HG02798 (cell line): ENCODE measurements at regions not wholly inside any gene's neighbourhood (a gene's known extent, or its start where the extent isn't known, plus 50 kb on each side); places are given as distances from the start of the nearest gene placed in this dataset.

Source experiments
- ATAC-seq: cut with Tn5 transposase; IDR thresholded peaks from one replicate; pipeline ENCODE4 v1.9.1; 2021; ENCODE audit warnings: mild to moderate bottlenecking; ENCODE audit not compliant: unreplicated experiment, poor library complexity

DNA sequence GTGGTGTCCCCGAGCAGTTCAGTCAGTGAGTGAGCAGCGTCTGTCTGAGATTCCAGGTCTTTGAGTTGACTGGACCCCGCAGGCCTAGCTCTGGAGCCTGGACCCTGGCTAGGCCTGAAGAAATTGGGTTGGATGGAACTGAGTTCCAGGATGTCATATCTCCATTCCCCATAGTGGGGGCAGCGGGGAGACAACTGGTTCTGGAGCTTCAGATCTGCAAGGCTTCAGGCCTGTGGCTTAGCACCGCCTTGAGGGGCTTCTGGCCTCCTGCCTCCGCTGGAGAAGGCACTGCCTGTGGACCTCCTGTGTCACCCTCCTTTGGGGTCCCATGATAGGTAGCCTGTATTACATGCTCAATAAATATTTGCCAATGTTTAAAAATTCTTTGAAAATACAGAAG lies 288.4 kb upstream of the ID2 start:
- no peak for ATAC-seq

DNA sequence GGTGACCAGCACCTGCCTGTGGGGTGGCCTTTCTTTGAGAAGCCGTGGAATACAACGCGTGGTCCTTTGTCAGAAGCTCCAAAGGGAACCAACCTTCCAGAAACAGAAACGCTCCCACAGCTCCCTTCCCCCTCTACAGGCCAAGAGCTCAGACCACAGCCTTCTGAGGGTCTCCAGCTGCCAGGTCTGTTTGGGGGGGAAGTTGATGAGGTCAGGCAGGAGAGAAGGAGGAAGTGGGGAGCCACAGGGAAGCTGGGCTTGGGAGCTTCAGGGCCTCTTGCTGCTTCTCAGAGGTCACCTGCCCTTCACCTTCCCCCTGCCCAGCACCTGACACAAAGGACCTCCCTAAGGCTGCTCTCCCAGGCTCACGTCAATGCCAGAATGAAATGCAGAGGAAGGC lies 287.7 kb upstream of the ID2 start:
- ATAC-seq = no peak

DNA sequence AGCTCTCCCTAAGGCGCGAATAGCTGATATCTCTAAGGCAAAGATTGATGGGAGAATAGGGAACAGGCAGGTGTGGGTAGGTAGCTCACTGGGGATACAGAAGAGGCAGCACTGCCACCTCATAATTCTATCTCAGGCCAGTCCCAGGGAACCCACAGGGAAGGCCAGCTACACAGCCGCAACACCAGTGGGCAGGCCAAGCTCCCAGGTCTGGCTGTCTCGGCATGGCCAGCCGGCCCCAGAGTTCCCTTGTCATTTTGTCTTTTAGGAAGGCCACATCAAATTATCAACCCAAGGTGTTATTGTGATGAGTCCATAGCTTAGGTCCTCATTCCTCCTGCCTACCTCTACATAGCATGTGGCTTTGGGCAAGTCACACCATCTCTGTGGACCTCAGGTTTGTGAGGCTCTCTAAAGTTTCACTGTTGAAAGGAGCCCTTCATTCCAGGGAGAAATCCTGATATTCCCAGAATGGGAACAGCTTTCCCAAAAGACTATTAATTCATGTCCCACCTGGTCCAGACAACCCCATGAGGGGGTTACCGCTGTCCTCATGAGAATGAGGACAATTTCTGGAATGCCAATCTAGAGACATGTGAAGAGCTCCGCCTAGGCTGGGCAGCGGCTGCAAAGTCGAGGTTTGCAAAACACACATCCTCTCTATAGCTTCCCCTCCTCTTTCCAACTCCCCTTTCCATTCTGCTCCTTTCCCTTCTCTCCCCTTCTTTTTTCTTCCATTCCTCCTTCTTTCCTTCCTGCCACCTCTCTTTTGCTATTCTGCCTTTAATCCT lies 287.1 kb upstream of the ID2 start:
- no peak for ATAC-seq

DNA sequence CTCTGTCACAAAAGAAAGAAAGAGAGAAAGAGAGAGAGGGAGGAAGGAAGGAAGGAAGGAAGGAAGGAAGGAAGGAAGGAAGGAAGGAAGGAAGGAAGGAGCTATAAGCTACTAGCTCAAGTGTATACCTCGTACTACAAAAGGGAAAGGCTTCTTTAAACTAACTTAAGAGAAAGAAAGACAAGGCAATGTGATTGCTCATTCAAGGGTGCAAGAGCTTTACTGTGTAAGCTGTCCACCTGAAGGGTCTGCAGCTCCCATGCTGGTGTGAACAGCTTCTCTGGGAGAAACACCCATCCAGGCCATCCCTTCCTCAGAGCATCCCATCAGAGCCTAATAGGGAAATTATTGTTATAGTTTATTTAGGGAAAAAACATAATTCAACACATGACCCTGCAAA lies 286.1 kb upstream of the ID2 start:
- no peak for ATAC-seq

DNA sequence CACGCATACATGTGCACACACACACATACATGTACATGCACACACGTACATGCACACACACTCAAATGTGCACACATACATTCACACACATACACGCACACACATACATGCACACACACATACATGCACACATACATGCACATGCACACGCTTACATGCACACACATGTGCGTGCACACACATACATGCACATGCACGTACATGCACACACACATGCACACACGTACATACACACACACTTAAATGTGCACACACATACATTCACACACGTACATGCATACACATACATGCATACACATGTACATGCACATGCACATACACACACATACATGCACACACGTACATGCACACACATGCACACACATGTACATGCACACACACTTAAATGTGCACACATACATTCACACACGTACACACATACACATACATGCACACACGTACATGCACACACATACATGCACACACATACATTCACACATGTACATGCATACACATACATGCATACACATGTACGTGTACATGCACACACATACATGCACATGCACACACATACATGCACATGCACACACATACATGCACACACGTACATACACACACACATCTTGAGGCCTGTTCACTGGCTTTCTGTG lies 283.7 kb upstream of the ID2 start:
- ATAC-seq = no peak

DNA sequence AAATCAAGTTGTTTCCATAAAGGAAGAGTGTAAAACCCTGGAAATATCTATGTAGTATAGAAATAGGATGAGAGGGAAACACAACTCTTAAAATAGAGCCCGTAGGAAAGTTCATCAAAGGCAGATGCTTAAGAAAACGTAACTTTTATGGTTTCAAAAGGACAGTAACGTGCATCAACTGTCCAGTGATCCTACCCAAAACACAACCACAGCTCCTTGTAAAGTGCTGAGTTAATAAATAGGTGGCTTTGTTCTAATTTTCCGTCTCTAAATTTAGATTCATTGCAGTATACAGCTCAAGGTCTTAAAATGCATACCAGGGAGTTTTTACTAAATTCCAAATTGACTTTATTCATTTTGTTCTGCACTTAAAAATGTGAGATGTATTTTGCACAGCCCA lies 282.1 kb upstream of the ID2 start:
- no peak for ATAC-seq

DNA sequence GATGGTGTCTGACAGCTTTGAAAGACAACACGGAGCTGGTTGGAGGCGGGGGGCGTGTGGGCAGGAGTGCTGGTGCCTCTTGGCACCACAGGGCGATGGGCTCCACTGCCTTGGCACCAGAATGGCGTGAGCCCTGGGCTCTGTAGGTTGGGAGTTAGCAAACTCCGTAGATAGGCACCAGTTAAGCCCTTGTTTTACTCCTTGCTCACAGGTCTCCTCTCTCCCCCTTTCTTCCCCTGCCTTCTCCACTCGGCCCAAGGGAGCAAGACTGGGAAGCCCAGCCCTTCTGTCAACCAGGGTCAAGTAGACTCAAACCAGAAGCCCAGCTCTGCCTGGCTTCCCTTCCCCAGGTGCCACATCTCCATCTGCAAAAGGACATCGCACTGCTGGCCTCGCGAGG lies 281.7 kb upstream of the ID2 start:
- no peak for ATAC-seq

DNA sequence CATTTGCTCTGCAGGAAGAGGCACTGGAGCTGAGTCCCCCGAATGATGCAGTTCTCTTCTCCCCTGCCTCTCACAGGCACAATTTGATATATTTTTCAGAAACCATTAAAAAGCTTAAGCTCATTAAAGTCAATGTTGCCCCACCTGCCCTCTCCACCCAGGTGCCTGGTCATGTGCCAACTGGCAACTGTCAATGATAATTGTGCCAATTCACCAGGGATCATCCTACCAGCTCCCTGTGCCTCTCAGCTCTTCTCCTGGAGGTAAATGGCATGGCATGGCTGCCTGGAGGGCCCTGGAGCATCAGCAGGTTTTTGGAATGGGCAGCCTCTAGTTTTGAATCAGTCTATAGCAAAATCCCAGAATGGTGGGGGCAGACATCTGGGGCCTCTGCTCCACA lies 279.6 kb upstream of the ID2 start:
- no peak for ATAC-seq

DNA sequence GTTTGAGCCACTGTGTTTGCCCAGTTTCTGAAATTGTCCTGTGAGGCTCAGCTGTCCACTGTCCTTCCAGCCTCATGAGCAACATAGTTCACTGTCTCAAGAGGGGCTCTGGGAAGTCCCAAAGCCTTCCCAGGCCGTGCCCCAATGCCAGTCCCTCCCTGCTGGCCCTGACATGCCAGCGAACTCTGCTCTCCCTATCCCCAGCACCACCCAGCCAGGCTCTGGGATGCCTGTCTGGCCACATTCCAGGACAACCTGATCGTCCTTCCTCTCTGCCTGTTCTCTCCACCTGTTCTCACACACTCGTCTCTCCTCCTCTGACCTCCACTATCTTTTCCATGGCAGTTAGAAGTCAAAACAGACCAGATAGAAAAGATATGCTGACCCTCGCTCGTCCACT lies 278.0 kb upstream of the ID2 start:
- no peak for ATAC-seq

DNA sequence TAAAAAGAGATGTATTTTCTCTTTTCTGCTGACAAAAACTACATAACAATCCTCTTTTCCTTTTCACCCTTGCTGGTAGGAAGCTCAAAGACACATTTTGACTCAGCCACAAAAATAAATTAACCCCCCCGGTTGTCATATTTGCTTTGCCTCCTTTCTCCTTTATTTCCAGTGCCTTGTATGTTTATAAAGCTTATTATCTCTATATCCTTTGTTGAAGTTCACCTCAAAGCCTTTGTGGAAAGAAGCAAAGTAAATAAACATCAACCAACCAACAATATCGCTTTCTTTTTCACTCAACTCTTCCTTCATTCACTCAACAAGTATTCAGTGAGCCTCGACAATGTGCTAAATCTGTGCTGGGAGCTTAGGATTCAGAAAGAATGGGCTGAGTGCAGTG lies 276.5 kb upstream of the ID2 start:
- ATAC-seq = no peak

DNA sequence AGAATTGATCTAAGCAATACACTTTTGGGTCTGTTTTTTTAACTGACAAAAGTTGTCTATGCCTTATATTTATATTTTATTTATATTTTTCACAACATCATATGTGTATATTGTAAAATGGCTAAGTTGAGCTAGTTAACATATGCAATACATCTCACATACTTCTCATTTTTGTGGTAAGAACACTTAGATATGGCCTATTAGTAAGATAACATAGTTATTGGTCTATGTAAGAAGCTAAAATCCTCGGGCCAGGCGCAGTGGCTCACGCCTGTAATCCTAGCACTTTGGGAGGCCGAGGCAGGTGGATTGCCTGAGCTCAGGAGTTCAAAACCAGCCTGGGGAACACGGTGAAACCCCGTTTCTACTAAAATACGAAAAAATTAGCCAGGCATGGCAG lies 275.6 kb upstream of the ID2 start:
- ATAC-seq = no peak

DNA sequence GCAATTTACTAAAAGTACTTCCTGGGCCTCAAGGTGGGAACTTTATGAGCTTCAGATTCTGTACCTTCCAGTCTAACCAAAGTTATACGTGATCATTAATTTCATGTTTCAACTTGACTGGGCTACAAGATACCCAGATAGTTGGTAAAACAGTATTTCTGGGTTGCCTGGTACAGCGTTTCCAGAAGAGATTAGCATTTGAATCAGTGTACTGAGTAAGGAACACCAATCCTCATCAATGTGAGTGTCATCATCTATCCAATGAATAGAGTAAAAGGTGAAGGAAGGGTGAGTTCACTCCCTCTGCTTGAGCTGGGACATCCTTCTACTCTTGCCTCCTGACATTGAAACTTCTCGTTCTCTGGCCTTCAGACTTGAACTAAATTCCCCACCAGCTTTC lies 274.5 kb upstream of the ID2 start:
- no peak for ATAC-seq

DNA sequence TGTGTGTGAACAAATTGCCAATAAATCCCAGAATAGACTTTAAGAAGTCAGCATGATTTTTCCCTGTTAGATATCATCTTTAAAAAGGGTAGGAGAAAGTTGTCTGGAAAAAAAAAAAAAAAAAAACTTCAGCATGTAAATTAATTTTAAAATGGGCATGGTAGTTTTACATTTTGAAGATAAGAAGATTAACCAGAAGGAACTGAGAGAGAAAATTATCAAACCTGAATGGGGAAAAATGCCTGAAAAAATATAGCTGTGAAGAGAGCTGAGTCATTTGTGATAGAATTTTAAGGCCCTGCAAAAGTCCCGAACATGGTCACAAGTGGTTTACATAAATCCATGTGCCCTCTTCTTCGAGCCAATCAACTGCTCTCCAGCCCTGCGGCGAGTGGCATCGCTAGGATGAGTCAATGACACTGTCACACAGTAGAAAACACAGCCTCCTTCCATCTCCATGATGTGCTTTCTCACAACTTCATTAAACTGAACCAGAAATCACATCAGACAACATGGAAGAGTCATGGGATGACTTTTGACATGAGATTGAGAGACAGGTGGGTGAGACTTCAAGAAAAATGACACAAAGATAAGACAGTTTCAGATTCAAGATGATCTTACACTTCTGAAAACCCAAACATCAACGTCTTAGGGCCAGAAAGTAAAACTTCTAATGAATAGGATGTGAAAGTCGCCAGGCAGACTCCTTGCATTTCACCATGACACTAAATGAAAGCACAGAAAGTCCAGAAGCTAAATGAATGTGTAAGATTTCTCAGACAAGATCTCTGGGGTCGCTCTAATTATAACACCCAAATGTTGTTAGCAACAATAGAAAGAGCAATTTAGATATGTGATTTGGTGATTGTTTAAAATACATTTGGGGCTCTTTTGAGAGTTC lies 273.0 kb upstream of the ID2 start:
- peak; percentile 88 for ATAC-seq

DNA sequence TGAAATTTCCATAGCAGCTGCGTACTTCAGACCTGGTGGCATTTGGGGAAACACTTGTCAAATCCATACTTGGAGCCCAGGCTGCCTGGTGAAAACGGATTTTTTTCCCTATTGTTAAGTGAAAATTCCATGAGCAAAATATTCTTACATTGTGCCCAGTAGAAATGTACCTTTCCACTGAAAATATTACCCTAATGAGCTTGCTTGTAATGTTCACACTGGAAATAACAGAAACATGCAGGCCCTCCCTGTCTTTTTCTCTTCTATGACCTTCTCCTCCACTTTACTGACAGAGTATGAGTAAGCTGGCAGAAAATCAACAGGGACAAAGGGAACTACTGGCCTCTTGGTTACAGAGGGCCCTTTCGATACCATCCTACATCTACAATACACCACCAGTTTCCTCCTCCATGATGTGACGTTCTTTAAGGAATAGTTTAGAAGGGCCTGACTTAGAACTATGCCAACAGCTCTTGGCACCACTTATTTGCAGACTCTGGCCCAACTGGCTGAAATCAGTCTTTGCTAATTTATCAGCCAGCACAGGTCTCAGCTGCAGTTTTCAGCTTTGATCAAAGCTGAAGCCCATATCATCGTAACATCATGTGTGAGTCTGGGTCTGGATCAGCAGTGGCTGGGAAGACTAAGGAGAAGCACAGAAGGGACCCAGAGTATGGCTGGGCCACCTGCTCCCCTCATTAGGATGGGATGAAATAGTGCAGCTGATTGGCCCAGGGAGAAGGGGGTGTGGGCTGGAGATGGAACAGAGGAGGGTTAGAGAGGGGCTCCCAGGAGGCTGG lies 272.2 kb upstream of the ID2 start:
- no peak for ATAC-seq

DNA sequence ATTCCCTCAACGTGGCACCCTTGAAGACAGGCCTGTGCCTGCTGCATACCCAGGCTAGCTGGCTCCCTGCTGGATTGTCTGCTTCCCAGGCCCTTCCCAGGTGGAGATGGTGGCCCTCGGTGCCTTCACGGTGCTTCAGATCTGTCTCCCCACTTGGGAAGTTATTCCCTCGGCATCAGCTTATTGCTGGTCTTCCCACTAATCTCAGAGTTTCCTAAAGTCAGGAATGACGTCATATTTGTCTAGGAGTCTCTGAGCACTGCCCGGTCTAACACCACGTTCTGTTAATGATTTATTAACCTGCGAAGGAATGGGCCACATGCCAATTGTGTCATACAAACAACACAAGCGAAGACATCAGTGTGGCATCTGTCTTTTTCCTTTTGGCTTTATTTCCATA lies 269.8 kb upstream of the ID2 start:
- ATAC-seq = no peak

DNA sequence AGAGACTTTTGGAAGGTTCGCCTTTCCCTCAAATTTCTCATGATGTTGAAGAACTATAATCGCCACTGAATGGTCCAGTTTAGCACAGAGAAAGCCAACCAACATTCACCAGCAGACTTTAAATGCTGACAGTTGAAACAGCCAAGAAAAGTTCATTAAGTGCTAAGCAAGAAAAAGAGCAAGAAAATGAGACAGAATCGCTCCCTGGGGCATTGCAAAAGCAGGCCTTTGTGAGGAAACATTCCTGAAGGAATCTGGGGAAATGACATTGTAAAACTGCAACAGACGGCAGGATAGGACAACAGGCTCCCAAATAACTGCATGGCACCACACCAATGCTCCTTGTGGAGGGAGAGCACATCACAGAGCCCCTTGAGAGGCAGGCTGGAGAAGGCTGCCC lies 269.3 kb upstream of the ID2 start:
- ATAC-seq = no peak

DNA sequence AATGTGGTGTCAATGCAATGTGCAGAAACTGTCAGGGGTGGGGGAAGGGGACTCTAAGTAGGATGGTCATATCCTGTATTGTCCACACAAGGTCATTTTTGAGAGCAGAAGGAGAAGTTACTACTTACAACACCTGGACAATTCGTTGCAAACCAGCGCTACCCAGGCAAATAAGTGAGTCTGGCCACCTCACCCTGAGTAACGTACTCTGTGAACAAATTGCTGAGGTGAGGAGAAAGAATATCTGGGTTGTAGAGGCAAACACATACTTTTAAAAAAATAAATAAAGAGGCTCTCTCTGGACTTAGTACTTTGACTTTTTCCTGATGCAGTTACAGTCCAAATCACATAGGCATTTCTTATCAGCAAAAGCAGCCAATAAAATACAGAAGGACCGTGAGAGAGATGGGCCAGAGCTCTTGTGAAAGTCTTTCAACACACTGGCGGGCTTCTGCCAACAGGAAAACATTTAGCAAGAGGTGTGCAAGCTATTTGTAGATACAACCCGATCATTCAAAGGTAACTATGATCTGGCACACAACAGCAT lies 268.2 kb upstream of the ID2 start:
- ATAC-seq = no peak

DNA sequence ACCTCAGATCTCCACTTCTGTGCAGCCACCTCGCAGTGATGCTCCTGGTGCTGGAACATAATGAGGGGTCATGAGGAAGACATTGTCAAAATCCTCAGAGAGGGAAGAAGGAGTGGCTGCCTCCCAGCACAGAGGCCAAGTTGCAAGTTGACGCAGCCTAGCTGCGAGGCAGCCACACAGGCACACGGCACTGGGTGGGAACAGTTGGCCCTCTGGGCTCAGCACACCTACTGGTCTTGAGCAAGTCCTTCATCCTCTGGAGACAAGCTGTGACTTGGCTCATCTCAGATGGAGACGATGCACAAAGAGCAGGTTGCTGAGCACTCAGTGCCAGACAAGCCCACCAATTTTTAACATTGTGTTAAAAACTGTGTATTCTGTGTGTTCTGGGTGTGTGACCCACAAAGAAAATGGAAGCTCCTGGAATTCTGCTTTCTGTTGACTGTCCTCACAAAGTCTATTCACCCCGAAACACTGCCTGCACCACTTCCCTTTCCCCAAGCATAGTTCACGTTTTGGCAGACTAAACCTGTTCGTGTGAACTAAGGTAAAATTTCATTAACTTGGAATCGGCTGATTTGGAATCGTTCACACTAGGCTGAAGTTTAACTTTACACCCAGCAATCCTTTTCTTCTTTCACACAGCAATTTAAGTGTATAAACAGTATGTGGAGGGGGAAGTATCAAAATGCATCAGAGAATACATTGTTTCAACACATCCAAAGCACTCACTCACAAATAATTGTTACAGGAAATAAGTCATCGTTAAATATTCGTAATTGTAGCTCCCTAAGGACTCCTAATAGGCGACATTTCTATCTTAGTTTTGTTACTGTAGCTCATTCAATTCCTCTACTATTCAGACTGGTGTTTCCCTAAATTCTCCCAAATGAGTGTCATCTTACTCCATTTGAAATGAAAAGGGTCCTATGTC lies 266.6 kb upstream of the ID2 start:
- ATAC-seq = no peak

DNA sequence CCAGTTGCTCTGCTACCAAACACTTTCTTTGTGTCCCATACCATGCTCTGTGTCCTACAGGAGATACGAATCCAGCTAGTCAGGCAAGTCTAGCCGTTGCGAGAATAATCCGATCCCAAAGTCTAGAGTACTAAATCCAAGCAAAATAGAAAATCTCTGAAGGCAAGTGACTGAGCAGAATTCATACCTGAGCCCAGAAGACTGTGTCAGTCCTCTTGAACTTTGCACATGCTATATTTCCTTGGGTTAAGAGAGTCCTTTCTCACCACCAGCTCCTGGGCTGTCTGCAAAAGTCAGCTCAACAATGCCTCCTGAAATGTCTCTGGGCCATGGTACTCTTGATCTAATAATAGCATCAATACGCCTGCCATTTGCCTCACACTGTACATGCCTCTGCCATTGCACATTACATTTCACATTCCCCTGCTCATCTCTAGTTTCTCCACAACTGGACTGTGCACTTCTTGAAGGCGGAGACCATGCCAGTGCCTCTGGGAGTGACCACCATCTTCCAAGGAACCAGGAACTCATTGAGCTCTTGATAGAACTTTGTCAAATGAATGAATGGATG lies 265.8 kb upstream of the ID2 start:
- ATAC-seq = no peak
